ENCODE measurements at regions not wholly inside any gene's neighbourhood (a gene's known extent, or its start where the extent isn't known, plus 50 kb on each side); places are given as distances from the start of the nearest gene placed in this dataset.

- Mint-ChIP-seq H3K36me3 (ENCODE audit: low read depth) (no peaks in the 10 kb centered on the region), H3K4me1 (ENCODE audit: low read depth) (no peaks in the 10 kb centered on the region), H3K4me3 (no peak overlapping the region), H3K9me3 (no peaks in the 10 kb centered on the region), H3K27me3 (ENCODE audit: low read depth) (peaks cover 2% of the 10 kb centered on the region), H3K27ac (no peak overlapping the region)
- DNase-seq = no peak
- CTCF ChIA-PET = no interaction called here
- intact Hi-C loops (cut with micrococcal nuclease) = no loop called here
These were observed 206.3 kb downstream of the CWF19L2 start for GRCh38 chr11:107251298-107251697.

GRCh38 chr11:107250017-107250416 lies 207.6 kb downstream of the CWF19L2 start:
- H3K27me3 Mint-ChIP-seq (ENCODE audit: low read depth) = no peaks in the 10 kb centered on the region
- H3K4me3 Mint-ChIP-seq = no peak overlapping the region
- CTCF ChIA-PET = no interaction called here
- H3K4me1 Mint-ChIP-seq (ENCODE audit: low read depth) = no peaks in the 10 kb centered on the region
- intact Hi-C loops (cut with micrococcal nuclease) = no loop called here
- no peaks in the 10 kb centered on the region for H3K36me3 Mint-ChIP-seq (ENCODE audit: low read depth)
- H3K27ac Mint-ChIP-seq = no peak overlapping the region
- DNase-seq = no peak
- H3K9me3 Mint-ChIP-seq = no peaks in the 10 kb centered on the region

GRCh38 chr11:107249054-107249453 lies 208.6 kb downstream of the CWF19L2 start:
- DNase-seq = no peak
- no peak overlapping the region for H3K27ac Mint-ChIP-seq
- H3K36me3 Mint-ChIP-seq (ENCODE audit: low read depth) = no peaks in the 10 kb centered on the region
- CTCF ChIA-PET = no interaction called here
- H3K4me3 Mint-ChIP-seq = no peak overlapping the region
- H3K9me3 Mint-ChIP-seq = no peaks in the 10 kb centered on the region
- intact Hi-C loops (cut with micrococcal nuclease) = no loop called here
- no peaks in the 10 kb centered on the region for H3K27me3 Mint-ChIP-seq (ENCODE audit: low read depth)
- H3K4me1 Mint-ChIP-seq (ENCODE audit: low read depth) = no peaks in the 10 kb centered on the region

GRCh38 chr11:107247167-107247861 lies 210.3 kb downstream of the CWF19L2 start:
- Mint-ChIP-seq H3K9me3 (no peaks in the 10 kb centered on the region), H3K4me3 (no peak overlapping the region), H3K27ac (no peak overlapping the region), H3K27me3 (ENCODE audit: low read depth) (no peaks in the 10 kb centered on the region), H3K4me1 (ENCODE audit: low read depth) (no peaks in the 10 kb centered on the region), H3K36me3 (ENCODE audit: low read depth) (no peaks in the 10 kb centered on the region)
- CTCF ChIA-PET = no interaction called here
- no peak for DNase-seq
- intact Hi-C loops (cut with micrococcal nuclease) = no loop called here

GRCh38 chr11:107243929-107244328 lies 213.7 kb downstream of the CWF19L2 start:
- Mint-ChIP-seq H3K9me3 (peaks cover 3% of the 10 kb centered on the region), H3K4me3 (no peak overlapping the region), H3K27ac (no peak overlapping the region), H3K36me3 (ENCODE audit: low read depth) (no peaks in the 10 kb centered on the region), H3K4me1 (ENCODE audit: low read depth) (no peaks in the 10 kb centered on the region), H3K27me3 (ENCODE audit: low read depth) (peaks cover 6% of the 10 kb centered on the region)
- intact Hi-C loops (cut with micrococcal nuclease) = no loop called here
- no peak for DNase-seq
- CTCF ChIA-PET = no interaction called here

GRCh38 chr11:107232451-107232850 lies 214.2 kb upstream of the GUCY1A2 start:
- Mint-ChIP-seq H3K36me3 (ENCODE audit: low read depth) (no peaks in the 10 kb centered on the region), H3K27ac (no peak overlapping the region), H3K27me3 (ENCODE audit: low read depth) (no peaks in the 10 kb centered on the region), H3K4me1 (ENCODE audit: low read depth) (no peaks in the 10 kb centered on the region), H3K9me3 (peaks cover 3% of the 10 kb centered on the region), H3K4me3 (no peak overlapping the region)
- CTCF ChIA-PET = no interaction called here
- intact Hi-C loops (cut with micrococcal nuclease) = no loop called here
- DNase-seq = no peak

- H3K4me3 Mint-ChIP-seq = no peak overlapping the region
- H3K36me3 Mint-ChIP-seq (ENCODE audit: low read depth) = no peaks in the 10 kb centered on the region
- no peaks in the 10 kb centered on the region for H3K4me1 Mint-ChIP-seq (ENCODE audit: low read depth)
- no peaks in the 10 kb centered on the region for H3K27me3 Mint-ChIP-seq (ENCODE audit: low read depth)
- DNase-seq = no peak
- intact Hi-C loops (cut with micrococcal nuclease) = no loop called here
- CTCF ChIA-PET = no interaction called here
- H3K9me3 Mint-ChIP-seq = no peaks in the 10 kb centered on the region
- H3K27ac Mint-ChIP-seq = no peak overlapping the region
These were observed 206.6 kb upstream of the GUCY1A2 start for GRCh38 chr11:107224836-107225235.

- H3K27me3 Mint-ChIP-seq (ENCODE audit: low read depth) = no peaks in the 10 kb centered on the region
- H3K4me3 Mint-ChIP-seq = no peak overlapping the region
- CTCF ChIA-PET = no interaction called here
- no peaks in the 10 kb centered on the region for H3K36me3 Mint-ChIP-seq (ENCODE audit: low read depth)
- intact Hi-C loops (cut with micrococcal nuclease) = no loop called here
- no peaks in the 10 kb centered on the region for H3K4me1 Mint-ChIP-seq (ENCODE audit: low read depth)
- H3K9me3 Mint-ChIP-seq = no peaks in the 10 kb centered on the region
- no peak for DNase-seq
- H3K27ac Mint-ChIP-seq = no peak overlapping the region
These were observed 204.7 kb upstream of the GUCY1A2 start for GRCh38 chr11:107222916-107223460.

- intact Hi-C loops (cut with micrococcal nuclease) = no loop called here
- CTCF ChIA-PET = no interaction called here
These were observed 204.2 kb upstream of the GUCY1A2 start for GRCh38 chr11:107222431-107222830.

GRCh38 chr11:107221748-107222285 lies 203.5 kb upstream of the GUCY1A2 start:
- intact Hi-C loops (cut with micrococcal nuclease) = no loop called here
- CTCF ChIA-PET = no interaction called here
- H3K36me3 Mint-ChIP-seq (ENCODE audit: low read depth) = no peaks in the 10 kb centered on the region
- no peak for DNase-seq
- no peak overlapping the region for H3K4me3 Mint-ChIP-seq
- no peaks in the 10 kb centered on the region for H3K9me3 Mint-ChIP-seq
- no peaks in the 10 kb centered on the region for H3K4me1 Mint-ChIP-seq (ENCODE audit: low read depth)
- no peaks in the 10 kb centered on the region for H3K27me3 Mint-ChIP-seq (ENCODE audit: low read depth)
- no peak overlapping the region for H3K27ac Mint-ChIP-seq

More at GRCh38 chr11:107222431-107222830, 204.2 kb upstream of the GUCY1A2 start:
- Mint-ChIP-seq H3K27ac (no peak overlapping the region), H3K9me3 (no peaks in the 10 kb centered on the region), H3K27me3 (ENCODE audit: low read depth) (no peaks in the 10 kb centered on the region), H3K4me3 (no peak overlapping the region), H3K36me3 (ENCODE audit: low read depth) (no peaks in the 10 kb centered on the region), H3K4me1 (ENCODE audit: low read depth) (no peaks in the 10 kb centered on the region)
- no peak for DNase-seq

GRCh38 chr11:107218123-107219013 lies 200.1 kb upstream of the GUCY1A2 start:
- CTCF ChIA-PET = no interaction called here

GRCh38 chr11:107217444-107217843 lies 199.2 kb upstream of the GUCY1A2 start:
- intact Hi-C loops (cut with micrococcal nuclease) = no loop called here
- no peak overlapping the region for H3K27ac Mint-ChIP-seq
- H3K36me3 Mint-ChIP-seq (ENCODE audit: low read depth) = no peaks in the 10 kb centered on the region
- no peaks in the 10 kb centered on the region for H3K4me1 Mint-ChIP-seq (ENCODE audit: low read depth)
- no peak overlapping the region for H3K4me3 Mint-ChIP-seq
- no peak for DNase-seq
- H3K27me3 Mint-ChIP-seq (ENCODE audit: low read depth) = no peaks in the 10 kb centered on the region
- CTCF ChIA-PET = no interaction called here
- H3K9me3 Mint-ChIP-seq = no peaks in the 10 kb centered on the region

More at GRCh38 chr11:107218123-107219013, 200.1 kb upstream of the GUCY1A2 start:
- no peaks in the 10 kb centered on the region for H3K27me3 Mint-ChIP-seq (ENCODE audit: low read depth)
- H3K27ac Mint-ChIP-seq = no peak overlapping the region
- H3K4me3 Mint-ChIP-seq = no peak overlapping the region
- no peaks in the 10 kb centered on the region for H3K9me3 Mint-ChIP-seq
- no peaks in the 10 kb centered on the region for H3K4me1 Mint-ChIP-seq (ENCODE audit: low read depth)
- no peak for DNase-seq
- intact Hi-C loops (cut with micrococcal nuclease) = no loop called here
- H3K36me3 Mint-ChIP-seq (ENCODE audit: low read depth) = no peaks in the 10 kb centered on the region

All from activated naive CD4-positive, alpha-beta T cell treated with anti-CD3 and anti-CD28 coated beads for 36 hours (primary cell).